Mesendoderm (in vitro differentiated cells): ENCODE measurements at regions not wholly inside any gene's neighbourhood (a gene's known extent, or its start where the extent isn't known, plus 50 kb on each side); places are given as distances from the start of the nearest gene placed in this dataset.
A peak's percentile ranks its signal among the peaks of the same experiment; 100 is the strongest.
"Not testable (repeated sequence)": the region's sequence is repeated elsewhere in the genome, so short reads cannot be mapped to it uniquely, and the experiment has no call there.

ENCODE experiments used
- DNase-seq: peaks from one replicate; pipeline ENCODE4 v3.0.0; 2013
- H2AK5ac ChIP-seq: 2 replicates; pipeline ENCODE4 v1.6.1; 2013; ENCODE audit warnings: low read length, inconsistent platforms
- H2BK120ac ChIP-seq: 2 replicates; pipeline ENCODE4 v1.6.1; 2013; ENCODE audit warnings: low read depth, mild to moderate bottlenecking, low read length, moderate library complexity, mixed read lengths
- H2BK15ac ChIP-seq: replicated peaks from 2 replicates; pipeline ENCODE4 v1.6.1; 2013; ENCODE audit warnings: low read depth, mild to moderate bottlenecking, moderate library complexity
- H2BK5ac ChIP-seq: 2 replicates; pipeline ENCODE4 v1.6.1; 2013; ENCODE audit warnings: low read length, inconsistent platforms
- H3K18ac ChIP-seq: 2 replicates; pipeline ENCODE4 v1.6.1; 2013; ENCODE audit warnings: mild to moderate bottlenecking, low read length, mixed read lengths
- H3K23ac ChIP-seq: one replicate; pipeline ENCODE4 v1.6.1; 2013; ENCODE audit warnings: low read length
- H3K27ac ChIP-seq: 2 replicates; pipeline ENCODE4 v1.5.1; 2013; ENCODE audit warnings: low read depth, mild to moderate bottlenecking, inconsistent platforms, low read length, moderate library complexity
- H3K27me3 ChIP-seq: 2 replicates; pipeline ENCODE4 v1.6.1; 2013; ENCODE audit warnings: low read length, control low read depth, mild to moderate bottlenecking, inconsistent platforms; ENCODE audit not compliant: insufficient read depth, poor library complexity
- H3K36me3 ChIP-seq: 2 replicates; pipeline ENCODE4 v1.6.1; 2013; ENCODE audit warnings: low read length, inconsistent platforms; ENCODE audit not compliant: control insufficient read depth, insufficient read depth
- H3K4ac ChIP-seq: one replicate; pipeline ENCODE4 v1.6.1; 2013; ENCODE audit warnings: low read depth, mild to moderate bottlenecking, low read length, moderate library complexity
- H3K4me1 ChIP-seq: 2 replicates; pipeline ENCODE4 v1.6.1; 2013; ENCODE audit warnings: low read depth, low read length, inconsistent platforms; ENCODE audit not compliant: control insufficient read depth
- H3K4me2 ChIP-seq: 2 replicates; pipeline ENCODE4 v1.6.1; 2013; ENCODE audit warnings: low read length
- H3K4me3 ChIP-seq: 2 replicates; pipeline ENCODE4 v1.5.1; 2013; ENCODE audit warnings: mild to moderate bottlenecking, low read length
- H3K56ac ChIP-seq: one replicate; pipeline ENCODE4 v1.6.1; 2013; ENCODE audit warnings: low read length
- H3K79me1 ChIP-seq: 2 replicates; pipeline ENCODE4 v1.6.1; 2013; ENCODE audit warnings: low read length, inconsistent platforms
- H3K79me2 ChIP-seq: 2 replicates; pipeline ENCODE4 v1.6.1; 2013; ENCODE audit warnings: mild to moderate bottlenecking, low read length; ENCODE audit not compliant: control insufficient read depth, insufficient read depth
- H3K9ac ChIP-seq: 2 replicates; pipeline ENCODE4 v1.6.1; 2013; ENCODE audit warnings: low read length, inconsistent platforms
- H4K5ac ChIP-seq: one replicate; pipeline ENCODE4 v1.6.1; 2013; ENCODE audit warnings: low read length
- H4K8ac ChIP-seq: one replicate; pipeline ENCODE4 v1.6.1; 2013; ENCODE audit warnings: low read depth, mild to moderate bottlenecking, control low read depth, low read length, moderate library complexity
- WGBS: extraction: QIAGEN DNeasy Blood & Tissue Kit; methylation state at CpG from one replicate; pipeline ENCODE4 v1.1.7; 2013; ENCODE audit warnings: low lambda C conversion rate, missing lambda C conversion rate; ENCODE audit not compliant: insufficient coverage; ENCODE audit errors: extremely low coverage; 5-methylcytosine and 5-hydroxymethylcytosine counted together

GRCh38 chr1:222053790-222054294 is 312.0 kb upstream of the DUSP10 start:
- H2BK5ac ChIP-seq = no peak overlapping the region
- H2AK5ac ChIP-seq = no peak overlapping the region
- no peak overlapping the region for H3K27ac ChIP-seq
- no peaks in the 10 kb centered on the region for H3K27me3 ChIP-seq
- H3K56ac ChIP-seq = no peak overlapping the region
- H2BK120ac ChIP-seq = no peak overlapping the region
- H3K9ac ChIP-seq = no peak overlapping the region
- no peaks in the 10 kb centered on the region for H3K79me2 ChIP-seq
- H3K4me3 ChIP-seq = no peak overlapping the region
- H2BK15ac ChIP-seq = no peak overlapping the region
- H3K18ac ChIP-seq = no peak overlapping the region
- no peak overlapping the region for H3K4me2 ChIP-seq
- no peaks in the 10 kb centered on the region for H3K36me3 ChIP-seq
- no peak overlapping the region for H4K5ac ChIP-seq
- no CpG with 5 or more reads among the region's 5 CpGs for WGBS
- no peak overlapping the region for H4K8ac ChIP-seq
- no peaks in the 10 kb centered on the region for H3K79me1 ChIP-seq
- no peak overlapping the region for H3K4ac ChIP-seq
- no peaks in the 10 kb centered on the region for H3K4me1 ChIP-seq
- no peak overlapping the region for H3K23ac ChIP-seq
- no peak for DNase-seq

DNA sequence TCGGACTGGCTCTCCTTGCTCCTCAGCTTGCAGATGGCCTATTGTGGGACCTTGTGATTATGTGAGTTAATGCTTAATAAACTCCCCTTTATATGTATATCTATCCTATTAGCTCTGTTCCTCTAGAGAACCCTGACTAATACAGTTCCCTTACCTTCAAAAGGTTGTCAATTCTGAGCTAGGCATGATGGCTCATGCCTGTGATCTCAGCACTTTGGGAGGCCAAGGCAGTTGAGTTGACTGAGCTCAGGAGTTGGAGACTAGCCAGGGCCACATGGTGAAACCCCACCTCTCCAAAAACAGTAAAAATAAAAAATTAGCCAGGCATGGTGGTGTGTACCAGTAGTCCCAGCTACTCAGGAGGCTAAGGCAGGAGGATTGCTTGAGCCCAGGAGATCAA is 309.4 kb upstream of the DUSP10 start:
- H3K79me1 ChIP-seq, H3K36me3 ChIP-seq, H4K5ac ChIP-seq, H3K56ac ChIP-seq, H2BK5ac ChIP-seq, H3K79me2 ChIP-seq, H4K8ac ChIP-seq, H3K18ac ChIP-seq, H2BK120ac ChIP-seq, H3K4me1 ChIP-seq, H3K4ac ChIP-seq, H3K4me2 ChIP-seq, H3K4me3 ChIP-seq, H2BK15ac ChIP-seq, H3K9ac ChIP-seq, DNase-seq, H3K27ac ChIP-seq, H2AK5ac ChIP-seq, H3K27me3 ChIP-seq, H3K23ac ChIP-seq: not testable (repeated sequence)
- WGBS = no CpG with 5 or more reads among the region's 1 CpG

DNA sequence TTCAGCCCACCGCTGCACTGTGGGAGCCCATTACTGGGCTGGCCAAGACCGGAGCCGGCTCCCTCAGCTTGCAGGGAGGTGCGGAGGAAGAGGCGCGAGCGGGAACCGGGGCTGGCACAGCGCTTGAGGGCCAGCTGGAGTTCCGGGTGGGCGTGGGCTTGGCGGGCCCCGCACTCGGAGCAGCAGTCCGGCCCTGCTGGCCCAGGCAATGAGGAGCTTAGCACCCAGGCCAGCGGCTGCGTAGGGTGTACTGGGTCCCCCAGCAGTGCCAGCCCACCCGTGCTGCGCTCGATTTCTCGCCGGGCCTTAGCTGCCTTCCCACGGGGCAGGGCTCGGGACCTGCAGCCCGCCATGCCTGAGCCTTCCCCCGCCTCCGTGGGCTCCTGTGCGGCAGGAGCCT is 307.8 kb upstream of the DUSP10 start:
- not testable (repeated sequence) for H3K36me3 ChIP-seq, H2BK5ac ChIP-seq, H3K27ac ChIP-seq, H3K9ac ChIP-seq, H4K8ac ChIP-seq, H3K23ac ChIP-seq, H2BK15ac ChIP-seq, H3K4me3 ChIP-seq, H3K18ac ChIP-seq, H3K4ac ChIP-seq, H4K5ac ChIP-seq, H3K27me3 ChIP-seq, DNase-seq, H3K4me1 ChIP-seq, H3K79me1 ChIP-seq, H3K4me2 ChIP-seq, H3K56ac ChIP-seq, H2AK5ac ChIP-seq, H3K79me2 ChIP-seq, H2BK120ac ChIP-seq
- WGBS = no CpG with 5 or more reads among the region's 28 CpGs

GRCh38 chr1:222049176-222049575 is 307.3 kb upstream of the DUSP10 start:
- H2BK5ac ChIP-seq = no peak overlapping the region
- H3K4me1 ChIP-seq = no peaks in the 10 kb centered on the region
- no peak overlapping the region for H3K9ac ChIP-seq
- no peaks in the 10 kb centered on the region for H3K27me3 ChIP-seq
- no peak overlapping the region for H3K56ac ChIP-seq
- H3K4me2 ChIP-seq = no peak overlapping the region
- no peaks in the 10 kb centered on the region for H3K36me3 ChIP-seq
- H3K18ac ChIP-seq = no peak overlapping the region
- H3K79me2 ChIP-seq = no peaks in the 10 kb centered on the region
- WGBS = no CpG with 5 or more reads among the region's 4 CpGs
- H4K8ac ChIP-seq = no peak overlapping the region
- H2AK5ac ChIP-seq = no peak overlapping the region
- DNase-seq = no peak
- no peak overlapping the region for H3K23ac ChIP-seq
- H2BK15ac ChIP-seq = no peak overlapping the region
- no peak overlapping the region for H3K4me3 ChIP-seq
- H3K4ac ChIP-seq = no peak overlapping the region
- no peak overlapping the region for H4K5ac ChIP-seq
- no peaks in the 10 kb centered on the region for H3K79me1 ChIP-seq
- H2BK120ac ChIP-seq = no peak overlapping the region
- no peak overlapping the region for H3K27ac ChIP-seq

DNA sequence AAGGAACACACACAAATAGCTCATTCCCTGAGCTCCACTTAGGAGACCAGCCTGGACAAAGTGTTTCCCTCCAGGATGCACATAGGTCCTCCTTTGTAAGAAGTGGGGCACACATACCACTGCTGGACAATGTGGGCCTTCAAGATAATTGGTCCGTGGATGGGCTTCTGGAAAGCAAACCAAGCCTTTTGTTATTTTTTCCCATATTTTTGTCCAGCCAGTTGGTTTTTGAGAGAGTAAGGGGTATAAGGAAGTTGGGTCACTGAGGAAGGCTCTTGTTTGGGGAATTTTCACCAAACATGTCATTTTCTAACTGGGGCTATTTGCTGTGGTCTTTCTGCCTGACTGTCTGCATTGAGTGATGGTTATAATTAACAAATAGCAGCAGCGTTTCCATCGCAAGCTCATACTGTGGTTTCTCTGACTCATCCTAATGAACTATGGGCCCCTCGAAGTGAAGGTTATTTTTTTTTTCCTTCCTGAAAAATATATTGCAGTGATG is 306.3 kb upstream of the DUSP10 start:
- no peaks in the 10 kb centered on the region for H3K79me1 ChIP-seq
- no peak overlapping the region for H2BK5ac ChIP-seq
- no peak overlapping the region for H2AK5ac ChIP-seq
- H4K5ac ChIP-seq = no peak overlapping the region
- no peak for DNase-seq
- no peaks in the 10 kb centered on the region for H3K4me1 ChIP-seq
- no peak overlapping the region for H3K4me3 ChIP-seq
- H3K27me3 ChIP-seq = no peaks in the 10 kb centered on the region
- H3K4me2 ChIP-seq = no peak overlapping the region
- WGBS = no CpG with 5 or more reads among the region's 4 CpGs
- H2BK15ac ChIP-seq = peak overlapping the region; percentile 8
- H3K18ac ChIP-seq = no peak overlapping the region
- no peaks in the 10 kb centered on the region for H3K79me2 ChIP-seq
- H3K27ac ChIP-seq = no peak overlapping the region
- H3K36me3 ChIP-seq = no peaks in the 10 kb centered on the region
- H2BK120ac ChIP-seq = no peak overlapping the region
- H3K4ac ChIP-seq = no peak overlapping the region
- H3K23ac ChIP-seq = no peak overlapping the region
- H3K9ac ChIP-seq = no peak overlapping the region
- no peak overlapping the region for H4K8ac ChIP-seq
- H3K56ac ChIP-seq = no peak overlapping the region

GRCh38 chr1:222047366-222047765 is 305.5 kb upstream of the DUSP10 start:
- Histone ChIP-seq H4K8ac (no peak overlapping the region), H3K4ac (no peak overlapping the region), H3K79me1 (no peaks in the 10 kb centered on the region), H3K9ac (no peak overlapping the region), H3K4me1 (no peaks in the 10 kb centered on the region), H3K27me3 (no peaks in the 10 kb centered on the region), H2BK120ac (no peak overlapping the region), H4K5ac (no peak overlapping the region), H3K4me2 (no peak overlapping the region), H3K27ac (no peak overlapping the region), H3K4me3 (no peak overlapping the region), H2BK15ac (no peak overlapping the region), H3K56ac (no peak overlapping the region), H3K23ac (no peak overlapping the region), H3K36me3 (no peaks in the 10 kb centered on the region), H2AK5ac (no peak overlapping the region), H3K79me2 (no peaks in the 10 kb centered on the region), H2BK5ac (no peak overlapping the region), H3K18ac (no peak overlapping the region)
- 100% methylated on average over 1 of the region's 3 CpGs for WGBS
- DNase-seq = no peak
